ENCODE measurements at regions not wholly inside any gene's neighbourhood (a gene's known extent, or its start where the extent isn't known, plus 50 kb on each side); places are given as distances from the start of the nearest gene placed in this dataset.
A peak's percentile ranks its signal among the peaks of the same experiment; 100 is the strongest.

GRCh38 chr9:107606149-107606790 lies 116.7 kb upstream of the KLF4 start:
- TF ChIP-seq EP300 (IDR thresholded peaks at IDR 0.05): no peak
- no peak for TF ChIP-seq POLR2A (IDR thresholded peaks at IDR 0.05)
- no peak for TF ChIP-seq CTCF (IDR thresholded peaks at IDR 0.05)
- no peak for TF ChIP-seq POLR2AphosphoS5 (IDR thresholded peaks at IDR 0.05)
- no peak overlapping the region for H3K4me3 ChIP-seq
- WGBS, 2 donors: 93 to 94% methylated on average over 8 of the region's 8 CpGs
- ATAC-seq (ENCODE audit: low FRiP score in 2 of 2) (no peak), DNase-seq (no peak)
- no peaks in the 10 kb centered on the region for H3K9me3 ChIP-seq
- H3K27ac ChIP-seq: no peak overlapping the region
- H3K36me3 ChIP-seq: no peaks in the 10 kb centered on the region
- H3K27me3 ChIP-seq: no peaks in the 10 kb centered on the region
- H3K4me1 ChIP-seq: peaks cover 0 to 5% (median 2%) of the 10 kb centered on the region in 4 donors

GRCh38 chr9:107605041-107605440 lies 115.5 kb upstream of the KLF4 start:
- Histone ChIP-seq H3K36me3 (no peaks in the 10 kb centered on the region), H3K9me3 (no peaks in the 10 kb centered on the region), H3K27ac (no peak overlapping the region), H3K4me1 (peaks cover 4 to 8% (median 5%) of the 10 kb centered on the region in 4 donors), H3K4me3 (no peak overlapping the region), H3K27me3 (no peaks in the 10 kb centered on the region)
- ATAC-seq (ENCODE audit: low FRiP score in 2 of 2) (no peak), DNase-seq (no peak)
- WGBS, 2 donors: 75 to 96% methylated on average over 4 of the region's 4 CpGs
- TF ChIP-seq POLR2AphosphoS5 (IDR thresholded peaks at IDR 0.05) (no peak), POLR2A (IDR thresholded peaks at IDR 0.05) (no peak), EP300 (IDR thresholded peaks at IDR 0.05) (no peak), CTCF (IDR thresholded peaks at IDR 0.05) (no peak)

- DNase-seq: no peak
- ATAC-seq (ENCODE audit: low FRiP score in 2 of 2): no peak
- no peaks in the 10 kb centered on the region for H3K36me3 ChIP-seq
- 68% methylated on average over 4 of the region's 4 CpGs for WGBS, 2 donors
- no peaks in the 10 kb centered on the region for H3K27me3 ChIP-seq
- TF ChIP-seq POLR2A (IDR thresholded peaks at IDR 0.05): no peak
- TF ChIP-seq CTCF (IDR thresholded peaks at IDR 0.05): no peak
- peak; percentile 28 to 59 for TF ChIP-seq POLR2AphosphoS5 (IDR thresholded peaks at IDR 0.05)
- TF ChIP-seq EP300 (IDR thresholded peaks at IDR 0.05): no peak
- no peak overlapping the region for H3K4me3 ChIP-seq
- H3K9me3 ChIP-seq: no peaks in the 10 kb centered on the region
- peak overlapping the region; percentile 51 to 77 (median 59) for H3K27ac ChIP-seq
- peaks cover 4 to 9% (median 7%) of the 10 kb centered on the region in 4 donors for H3K4me1 ChIP-seq
Observed at GRCh38 chr9:107603281-107603680, 113.7 kb upstream of the KLF4 start.

GRCh38 chr9:107600060-107600573 lies 110.5 kb upstream of the KLF4 start:
- 59 to 72% methylated on average over 3 of the region's 3 CpGs for WGBS, 2 donors

More at GRCh38 chr9:107600060-107600573, 110.5 kb upstream of the KLF4 start:
- peak overlapping the region in 3 of 4 donors; percentile 47 to 72 (median 52) for H3K27ac ChIP-seq
- ATAC-seq (ENCODE audit: low FRiP score in 2 of 2) (peak in 1 of 2 donors; percentile 53), DNase-seq (no peak)
- TF ChIP-seq POLR2A (IDR thresholded peaks at IDR 0.05) (no peak), CTCF (IDR thresholded peaks at IDR 0.05) (no peak), POLR2AphosphoS5 (IDR thresholded peaks at IDR 0.05) (peak in 1 of 2 donors; percentile 30)
- no peaks in the 10 kb centered on the region for H3K9me3 ChIP-seq
- peaks cover 4 to 9% (median 7%) of the 10 kb centered on the region in 4 donors for H3K4me1 ChIP-seq
- no peaks in the 10 kb centered on the region for H3K36me3 ChIP-seq
- no peak overlapping the region for H3K4me3 ChIP-seq
- H3K27me3 ChIP-seq: no peaks in the 10 kb centered on the region
